Fibroblast of pulmonary artery (primary cell): ENCODE measurements at regions not wholly inside any gene's neighbourhood (a gene's known extent, or its start where the extent isn't known, plus 50 kb on each side); places are given as distances from the start of the nearest gene placed in this dataset.
"Not testable (repeated sequence)": the region's sequence is repeated elsewhere in the genome, so short reads cannot be mapped to it uniquely, and the experiment has no call there.

Experiments
- DNase-seq: peaks from one replicate; pipeline ENCODE4 v3.0.0-alpha.2; 2010; ENCODE audit warnings: low read depth
- H3K4me3 ChIP-seq: replicated peaks from 2 replicates; pipeline ENCODE4 v1.5.1; 2011; ENCODE audit warnings: low read depth, mild to moderate bottlenecking, control low read depth, low read length, moderate library complexity
- TF ChIP-seq, protein P1 (sequence below): IDR thresholded peaks from 2 replicates; pipeline ENCODE4 v1.5.1; 2011; ENCODE audit warnings: mild to moderate bottlenecking, control low read depth, low read length, inconsistent platforms; ENCODE audit errors: missing control alignments

DNA sequence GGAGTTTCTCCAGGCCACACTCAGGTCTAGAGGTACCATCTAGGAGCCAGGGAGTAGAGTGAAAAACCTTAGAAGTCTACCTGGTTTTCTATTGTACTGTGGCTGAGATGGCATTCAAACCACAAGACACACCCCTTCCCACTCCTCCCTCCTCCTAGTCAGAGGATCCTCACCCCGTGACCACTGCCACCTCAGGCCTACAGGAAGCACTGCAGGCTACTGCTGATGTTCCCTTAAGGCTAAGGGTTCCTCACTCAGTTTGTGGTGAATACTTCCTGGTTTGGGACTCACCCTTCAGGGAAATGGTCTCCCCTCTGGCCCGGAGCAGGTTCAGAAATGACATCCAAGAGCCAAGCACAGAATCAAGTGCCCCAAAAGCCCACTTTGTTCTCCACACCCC lies 1293.9 kb downstream of the JRKL start:
- H3K4me3 ChIP-seq = no peak overlapping the region
- DNase-seq = no peak
- TF ChIP-seq, protein P1, sequence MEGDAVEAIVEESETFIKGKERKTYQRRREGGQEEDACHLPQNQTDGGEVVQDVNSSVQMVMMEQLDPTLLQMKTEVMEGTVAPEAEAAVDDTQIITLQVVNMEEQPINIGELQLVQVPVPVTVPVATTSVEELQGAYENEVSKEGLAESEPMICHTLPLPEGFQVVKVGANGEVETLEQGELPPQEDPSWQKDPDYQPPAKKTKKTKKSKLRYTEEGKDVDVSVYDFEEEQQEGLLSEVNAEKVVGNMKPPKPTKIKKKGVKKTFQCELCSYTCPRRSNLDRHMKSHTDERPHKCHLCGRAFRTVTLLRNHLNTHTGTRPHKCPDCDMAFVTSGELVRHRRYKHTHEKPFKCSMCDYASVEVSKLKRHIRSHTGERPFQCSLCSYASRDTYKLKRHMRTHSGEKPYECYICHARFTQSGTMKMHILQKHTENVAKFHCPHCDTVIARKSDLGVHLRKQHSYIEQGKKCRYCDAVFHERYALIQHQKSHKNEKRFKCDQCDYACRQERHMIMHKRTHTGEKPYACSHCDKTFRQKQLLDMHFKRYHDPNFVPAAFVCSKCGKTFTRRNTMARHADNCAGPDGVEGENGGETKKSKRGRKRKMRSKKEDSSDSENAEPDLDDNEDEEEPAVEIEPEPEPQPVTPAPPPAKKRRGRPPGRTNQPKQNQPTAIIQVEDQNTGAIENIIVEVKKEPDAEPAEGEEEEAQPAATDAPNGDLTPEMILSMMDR = no peak

DNA sequence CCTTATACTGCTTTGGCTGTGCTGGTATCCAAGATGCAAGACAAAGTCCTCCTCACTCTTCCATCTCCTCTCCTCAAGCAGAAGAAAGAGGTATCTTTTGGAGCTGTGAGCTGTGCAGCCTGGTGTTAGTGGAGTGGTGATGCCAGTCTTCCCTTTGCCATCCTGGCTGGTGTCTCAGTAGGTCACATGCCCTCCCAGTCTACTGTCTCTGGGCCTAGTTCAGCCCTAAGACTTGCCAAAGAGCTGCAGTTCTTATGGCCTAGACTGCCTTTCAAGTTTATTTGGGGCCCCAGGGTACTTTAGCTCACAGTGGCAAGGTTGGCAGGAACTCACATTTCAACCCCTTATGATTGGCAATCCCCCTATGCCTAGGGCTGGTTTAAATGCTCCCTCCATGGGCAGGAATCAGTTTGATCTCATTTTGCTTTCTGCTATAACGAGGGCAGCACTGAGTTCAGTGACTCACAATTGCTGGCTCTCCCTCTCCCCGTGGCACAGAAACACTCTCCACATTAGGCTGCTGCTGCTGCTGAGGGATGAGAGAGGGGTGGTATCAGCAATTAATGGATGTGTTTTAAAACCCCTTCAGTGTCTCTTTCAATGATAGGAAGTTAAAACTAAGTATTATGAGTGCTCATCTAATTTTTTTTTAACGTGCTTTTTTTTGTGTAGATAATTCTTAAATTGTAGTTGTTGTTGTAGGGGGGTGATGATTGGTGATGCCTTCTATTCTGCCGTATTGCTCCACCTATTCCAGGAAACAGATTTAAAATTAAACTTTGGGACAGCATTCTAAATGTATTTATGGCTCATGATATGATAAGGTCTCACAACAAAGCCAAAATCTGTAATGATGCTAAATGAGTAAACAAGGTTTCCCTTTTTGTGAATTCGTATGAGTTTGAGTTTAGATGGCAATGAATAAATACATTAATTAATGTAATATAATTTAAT lies 1295.0 kb downstream of the JRKL start:
- TF ChIP-seq, protein P1 = no peak
- H3K4me3 ChIP-seq = no peak overlapping the region
- no peak for DNase-seq

- TF ChIP-seq, protein P1 = no peak
- H3K4me3 ChIP-seq = no peak overlapping the region
- no peak for DNase-seq
Measured at GRCh38 chr11:97685695-97686094, 1295.9 kb downstream of the JRKL start.

DNA sequence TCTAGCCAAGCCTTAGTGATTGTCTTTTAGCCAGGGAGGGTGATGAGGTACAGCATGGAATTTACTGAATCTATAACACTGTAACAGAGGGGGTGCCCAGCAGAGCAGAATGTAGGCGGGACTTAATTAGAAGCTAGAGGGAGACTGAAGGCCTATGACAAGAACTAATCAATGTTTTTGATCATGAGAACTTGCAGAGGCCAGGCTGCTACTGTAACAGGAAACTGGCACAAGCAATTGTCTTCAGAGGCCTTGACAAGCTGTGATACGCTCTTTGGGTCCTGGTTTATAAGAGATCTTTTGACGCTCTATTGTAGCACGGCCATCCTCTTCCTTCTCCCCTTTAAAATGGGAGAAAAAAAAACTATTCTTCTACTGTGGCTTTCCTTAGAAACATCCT lies 1297.3 kb downstream of the JRKL start:
- no peak overlapping the region for H3K4me3 ChIP-seq
- no peak for DNase-seq
- TF ChIP-seq, protein P1 = no peak

GRCh38 chr11:97691061-97691460 lies 1301.2 kb downstream of the JRKL start:
- TF ChIP-seq, protein P1 = no peak
- H3K4me3 ChIP-seq = no peak overlapping the region
- no peak for DNase-seq

- TF ChIP-seq, protein P1 = no peak
- no peak overlapping the region for H3K4me3 ChIP-seq
- DNase-seq = no peak
Measured at GRCh38 chr11:97702951-97703350, 1313.1 kb downstream of the JRKL start.

DNA sequence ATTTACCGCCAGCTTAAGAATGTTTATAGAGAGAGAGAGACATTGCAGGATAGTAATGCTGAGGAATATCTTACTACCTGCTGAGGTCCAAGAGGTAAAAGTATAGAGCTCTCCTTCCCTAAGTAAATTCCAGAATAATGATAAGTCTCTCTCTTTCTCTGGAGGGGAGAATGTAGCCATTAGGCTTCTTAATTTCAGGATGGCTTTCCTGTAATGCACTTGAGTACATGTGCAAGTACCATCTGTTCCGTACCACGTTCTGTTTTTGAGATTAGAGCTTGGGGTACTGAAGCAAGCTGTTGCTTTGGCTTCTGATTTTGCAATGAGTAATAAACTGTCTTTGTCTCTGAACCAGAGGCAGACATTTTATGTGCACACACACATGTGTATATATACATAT lies 1314.0 kb downstream of the JRKL start:
- DNase-seq = no peak
- TF ChIP-seq, protein P1 = no peak
- H3K4me3 ChIP-seq = no peak overlapping the region

GRCh38 chr11:97705441-97705840 lies 1315.3 kb upstream of the CNTN5 start:
- H3K4me3 ChIP-seq, DNase-seq: not testable (repeated sequence)
